HCT116 (cell line): ENCODE measurements at regions not wholly inside any gene's neighbourhood (a gene's known extent, or its start where the extent isn't known, plus 50 kb on each side); places are given as distances from the start of the nearest gene placed in this dataset.

Source experiments
- CEBPB ChIP-seq: IDR thresholded peaks from 2 replicates; pipeline ENCODE4 v1.6.1; 2012; ENCODE audit warnings: low read depth
- CTCF ChIP-seq, 3 experiments: fragments of 200-600 bp in 1 of 3; sonication (generic) in 1 of 3; IDR thresholded peaks in 2 of 3; conservative IDR thresholded peaks in 1 of 3; 2 replicates each; pipeline ENCODE4 v1.5.1; 2012 to 2017; ENCODE audit warnings: low read depth in 2 of 3, low read length in 2 of 3, antibody characterized with exemption in 1 of 3, borderline replicate concordance in 1 of 3, control low read depth in 1 of 3, mild to moderate bottlenecking in 1 of 3, mixed read lengths in 1 of 3, mixed run types in 1 of 3, moderate library complexity in 1 of 3; ENCODE audit not compliant: insufficient read depth in 1 of 3
- EZH2 ChIP-seq: fragments of 200-600 bp; sonication (generic); IDR thresholded peaks from 2 replicates; pipeline ENCODE4 v1.6.1; 2017; ENCODE audit warnings: antibody characterized with exemption, mixed run types
- EZH2phosphoT487 ChIP-seq: fragments of 200-600 bp; IDR thresholded peaks from 2 replicates; pipeline ENCODE4 v1.6.1; 2018; ENCODE audit warnings: antibody characterized with exemption, borderline replicate concordance
- FOSL1 ChIP-seq: IDR thresholded peaks from 2 replicates; pipeline ENCODE4 v1.6.1; 2012; ENCODE audit warnings: low read depth
- POLR2A ChIP-seq: IDR thresholded peaks from 2 replicates; pipeline ENCODE4 v1.7.0; 2011; ENCODE audit warnings: borderline replicate concordance; ENCODE audit not compliant: insufficient read depth, insufficient read length; ENCODE audit errors: extremely low read depth
- POLR2AphosphoS5 ChIP-seq: IDR thresholded peaks from 2 replicates; pipeline ENCODE4 v1.6.1; 2011; ENCODE audit warnings: mild to moderate bottlenecking, low read depth, low read length, moderate library complexity
- REST ChIP-seq: IDR thresholded peaks from 2 replicates; pipeline ENCODE4 v1.6.1; 2012; ENCODE audit warnings: low read depth
- TCF7L2 ChIP-seq: IDR thresholded peaks from 2 replicates; pipeline ENCODE4 v1.7.0; 2011; ENCODE audit warnings: borderline replicate concordance, inconsistent platforms; ENCODE audit not compliant: insufficient read depth, insufficient read length; ENCODE audit errors: extremely low read depth
- ZNF274 ChIP-seq: fragments of 200-500 bp; sonication (Bioruptor generic); IDR thresholded peaks from 2 replicates; pipeline ENCODE4 v1.6.1; 2014; ENCODE audit warnings: mild to moderate bottlenecking, low read depth, low read length, inconsistent platforms
- TF ChIP-seq, protein P1 (sequence below): IDR thresholded peaks from 2 replicates; pipeline ENCODE4 v1.6.1; 2012
- TF ChIP-seq, protein P2 (sequence below): IDR thresholded peaks from 2 replicates; pipeline ENCODE4 v1.6.1; 2012

- TF ChIP-seq, protein P1, sequence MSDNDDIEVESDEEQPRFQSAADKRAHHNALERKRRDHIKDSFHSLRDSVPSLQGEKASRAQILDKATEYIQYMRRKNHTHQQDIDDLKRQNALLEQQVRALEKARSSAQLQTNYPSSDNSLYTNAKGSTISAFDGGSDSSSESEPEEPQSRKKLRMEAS: no peak
- no peak for TF ChIP-seq POLR2AphosphoS5
- no peak for TF ChIP-seq CTCF (IDR thresholded peaks at IDR 0.05 in 2 of 3, conservative IDR thresholded peaks at IDR 0.05 in 1 of 3; ENCODE audit: borderline replicate concordance in 1 of 3, insufficient read depth in 1 of 3, low read depth in 2 of 3, low read length in 2 of 3)
- TF ChIP-seq EZH2phosphoT487: no peak
- TF ChIP-seq REST: no peak
- TF ChIP-seq POLR2A: no peak
- no peak for TF ChIP-seq EZH2
- no peak for TF ChIP-seq CEBPB
- TF ChIP-seq ZNF274: no peak
- TF ChIP-seq FOSL1: no peak
- TF ChIP-seq, protein P2, sequence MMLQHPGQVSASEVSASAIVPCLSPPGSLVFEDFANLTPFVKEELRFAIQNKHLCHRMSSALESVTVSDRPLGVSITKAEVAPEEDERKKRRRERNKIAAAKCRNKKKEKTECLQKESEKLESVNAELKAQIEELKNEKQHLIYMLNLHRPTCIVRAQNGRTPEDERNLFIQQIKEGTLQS: no peak
- no peak for TF ChIP-seq TCF7L2
Measured at GRCh38 chr21:15964236-15964855, 234.6 kb downstream of the USP25 start.
